Myocyte (in vitro differentiated cells): ENCODE measurements at regions not wholly inside any gene's neighbourhood (a gene's known extent, or its start where the extent isn't known, plus 50 kb on each side); places are given as distances from the start of the nearest gene placed in this dataset.

Experiments used
- DNase-seq: peaks from one replicate; pipeline ENCODE4 v3.0.0-alpha.2; 2012; ENCODE audit warnings: low read depth

DNA sequence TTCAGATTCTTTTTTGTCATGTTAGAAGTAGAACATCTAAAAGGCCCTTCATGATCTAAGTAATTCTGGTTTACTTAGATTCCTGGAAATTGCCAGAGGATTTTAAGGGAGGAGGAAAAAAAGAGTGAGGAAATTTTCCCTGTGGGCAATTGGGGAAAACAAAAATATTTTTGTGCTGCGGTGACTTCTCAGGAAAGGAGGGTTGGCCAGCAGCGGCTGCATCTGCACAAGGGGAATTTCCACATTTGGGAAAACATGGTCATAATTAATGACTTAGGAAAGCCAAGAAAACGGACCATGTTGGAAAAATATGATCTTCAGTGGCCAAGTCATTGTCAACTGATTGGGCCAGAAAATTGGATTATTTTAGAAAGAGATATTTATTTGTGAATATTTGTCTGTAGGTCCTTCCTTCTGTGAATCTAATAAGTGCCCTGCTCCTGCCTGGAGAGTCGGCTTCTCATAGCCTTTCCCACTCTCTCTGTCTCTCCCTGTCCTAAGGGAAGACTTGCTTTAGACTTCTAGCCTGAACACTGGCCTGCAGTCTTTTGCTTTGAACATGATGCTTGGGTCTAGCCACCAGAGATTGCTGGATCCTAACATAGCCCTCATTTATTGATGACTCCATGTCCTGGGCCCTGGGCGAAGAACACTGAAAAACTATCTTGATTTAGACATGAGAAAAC lies 124.2 kb upstream of the MKLN1 start:
- DNase-seq = no peak

DNA sequence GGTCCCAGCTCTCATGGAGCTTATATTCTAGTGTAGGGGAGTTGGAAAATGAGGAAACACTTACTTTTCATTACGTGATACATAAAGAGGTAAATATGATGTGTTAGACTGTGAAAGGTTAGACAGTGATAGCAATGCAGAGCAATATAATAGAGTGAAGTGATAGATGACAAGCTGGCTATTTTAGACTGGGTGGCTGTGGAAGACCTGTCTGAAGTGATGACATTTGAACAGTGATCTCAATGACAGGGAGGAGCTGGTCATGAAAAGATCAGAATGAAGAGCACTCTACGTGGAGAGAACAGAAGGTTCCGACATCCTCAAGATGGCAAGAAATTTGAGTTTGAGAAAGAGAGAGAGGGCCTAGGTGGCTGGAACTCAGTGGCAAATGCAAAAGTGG lies 118.9 kb upstream of the MKLN1 start:
- no peak for DNase-seq

DNA sequence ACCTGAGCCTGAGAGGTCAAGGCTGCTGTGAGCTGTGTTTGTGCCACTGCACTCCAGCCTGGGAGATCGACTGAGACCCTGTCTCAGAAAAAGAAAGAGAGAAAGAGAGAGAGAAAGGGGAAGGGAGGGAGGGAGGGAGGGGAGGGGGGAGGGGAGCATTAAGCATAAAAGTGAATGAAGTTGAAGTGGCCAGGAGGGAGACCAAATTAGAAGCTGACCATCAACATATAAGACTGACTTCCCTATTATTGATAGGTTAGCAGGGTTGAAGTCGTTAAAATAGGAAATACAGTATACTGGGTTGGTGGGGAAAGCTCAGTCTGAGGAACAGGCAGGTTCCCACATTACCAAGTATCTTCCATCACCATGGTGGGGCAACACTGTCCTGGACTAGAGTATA lies 117.1 kb upstream of the MKLN1 start:
- DNase-seq = no peak

DNA sequence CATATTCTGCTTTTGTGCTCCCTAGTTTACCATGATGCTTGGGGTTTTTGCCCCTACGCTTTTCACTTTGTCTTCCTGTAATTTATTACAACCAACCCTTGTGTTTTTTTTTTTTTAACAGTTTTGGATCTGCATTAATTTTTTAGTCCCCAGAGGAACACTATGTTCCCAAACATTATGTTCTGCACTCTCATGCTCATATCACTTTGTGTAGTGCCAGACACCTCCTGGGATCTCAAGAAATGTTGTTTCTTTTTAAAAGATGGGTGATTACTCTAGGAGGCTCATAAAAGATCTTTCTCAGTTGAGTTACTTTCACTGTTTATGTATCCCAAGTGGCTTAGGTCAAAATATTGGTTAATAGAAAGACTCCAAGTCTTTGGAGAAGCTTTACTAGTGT lies 116.2 kb upstream of the MKLN1 start:
- no peak for DNase-seq

DNA sequence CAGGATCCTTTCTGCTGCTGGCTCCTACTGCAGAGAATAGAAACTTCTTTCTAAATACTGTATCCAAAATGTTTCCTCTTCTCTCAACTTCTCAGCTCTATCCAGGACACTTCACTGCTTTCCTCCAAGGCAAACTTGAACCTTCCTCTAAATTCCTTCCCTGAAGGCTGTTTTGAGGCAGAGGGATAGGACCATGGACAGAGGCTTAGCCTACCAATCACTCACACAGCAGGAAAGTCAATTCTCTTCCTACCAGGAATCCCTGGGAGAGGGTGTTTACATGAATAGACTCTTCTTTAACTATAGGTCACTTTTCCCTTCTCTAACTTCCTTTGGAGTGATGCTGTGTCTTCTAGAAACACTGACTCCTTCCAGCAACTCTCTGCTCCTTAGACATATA lies 115.6 kb upstream of the MKLN1 start:
- DNase-seq = peak; percentile 65

DNA sequence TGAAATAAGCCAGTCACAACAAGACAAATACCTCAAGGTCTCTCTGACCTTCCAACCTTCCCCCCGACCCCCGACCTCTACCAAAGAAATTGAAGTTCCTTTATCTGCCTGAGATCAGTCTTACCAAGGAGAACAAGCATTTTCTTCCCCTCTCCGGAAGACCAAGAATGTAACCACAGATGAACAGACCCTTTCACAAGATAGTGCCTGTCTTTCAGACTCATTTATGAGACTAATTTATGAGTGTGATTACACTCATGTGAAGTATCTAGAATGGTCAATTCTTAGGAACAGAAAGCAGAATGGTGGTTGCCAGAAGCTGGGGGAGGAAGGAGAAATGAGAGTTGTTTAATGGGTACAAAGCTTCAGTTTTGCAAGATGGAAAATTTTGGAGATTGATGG lies 108.9 kb upstream of the MKLN1 start:
- no peak for DNase-seq

DNA sequence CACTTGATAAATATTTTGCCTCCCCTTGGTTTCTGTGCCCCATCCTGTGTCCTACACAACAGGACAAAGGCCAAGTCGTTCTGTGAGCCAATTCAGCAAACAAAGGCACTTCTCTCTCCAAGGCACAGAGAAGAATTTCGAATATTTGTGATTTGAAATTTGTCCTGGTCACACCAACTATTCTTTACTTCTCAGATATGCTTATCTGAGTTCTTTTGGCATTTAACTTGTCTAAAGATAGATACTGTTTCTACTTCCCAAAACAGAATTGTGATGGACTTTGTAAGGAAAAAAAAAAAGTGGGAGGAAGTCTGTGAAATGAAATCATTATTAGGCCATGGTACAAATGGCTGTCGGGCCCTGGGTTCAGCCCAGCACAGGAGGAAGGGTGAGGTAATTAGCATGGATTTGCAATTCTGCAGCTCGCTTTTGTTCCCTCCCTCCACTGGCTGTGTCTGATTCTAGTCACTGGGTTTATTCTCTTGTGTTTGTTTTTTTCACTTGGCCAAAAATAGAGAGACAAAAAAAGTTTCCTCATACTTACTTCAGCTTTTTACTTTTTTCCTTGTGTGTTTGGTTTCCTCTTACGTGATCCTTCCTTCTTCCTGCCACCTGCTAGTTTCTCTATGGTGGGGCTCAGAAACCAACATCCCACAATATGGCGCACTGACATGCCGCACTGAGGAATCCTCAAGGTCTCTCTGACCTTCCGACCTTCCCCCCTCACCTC lies 108.2 kb upstream of the MKLN1 start:
- DNase-seq = no peak

DNA sequence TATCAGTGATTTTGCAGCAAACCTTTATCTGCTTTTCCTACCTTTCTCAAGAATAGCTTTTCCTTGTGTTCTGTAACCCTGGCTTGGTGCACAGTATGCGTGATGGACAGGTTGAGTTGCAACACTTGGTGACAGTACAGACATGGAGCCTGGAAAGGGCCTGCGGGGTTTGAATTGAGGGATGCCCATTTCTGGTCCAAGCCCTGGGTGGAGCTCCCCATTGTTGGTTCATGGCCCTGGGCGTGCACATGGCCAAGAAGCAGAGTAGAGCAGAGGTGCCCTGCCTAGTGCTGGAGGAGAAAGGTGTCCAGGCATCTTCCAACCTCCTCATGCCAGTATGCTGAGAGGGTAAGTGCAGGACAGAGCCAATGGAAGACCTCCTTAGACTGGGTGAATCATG lies 106.6 kb upstream of the MKLN1 start:
- DNase-seq = no peak

DNA sequence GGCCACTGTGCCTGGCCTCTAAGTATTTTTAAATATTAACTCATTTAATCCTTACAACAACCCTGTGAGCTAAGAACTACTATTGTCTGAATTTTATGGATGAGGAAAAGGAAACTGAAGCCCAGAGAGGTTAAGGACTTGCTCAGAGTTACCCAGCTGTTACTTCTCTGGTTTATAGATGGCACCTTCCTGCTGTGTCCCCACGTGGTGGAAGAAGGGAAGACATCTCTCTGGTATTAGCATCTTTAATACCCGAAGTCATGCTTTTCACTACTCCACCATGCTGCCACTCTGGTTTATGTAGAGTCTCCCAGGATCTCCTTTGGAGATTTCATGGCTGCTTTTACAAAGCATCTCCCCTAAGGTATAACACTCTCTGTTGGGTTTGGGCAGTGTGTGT lies 105.5 kb upstream of the MKLN1 start:
- no peak for DNase-seq

DNA sequence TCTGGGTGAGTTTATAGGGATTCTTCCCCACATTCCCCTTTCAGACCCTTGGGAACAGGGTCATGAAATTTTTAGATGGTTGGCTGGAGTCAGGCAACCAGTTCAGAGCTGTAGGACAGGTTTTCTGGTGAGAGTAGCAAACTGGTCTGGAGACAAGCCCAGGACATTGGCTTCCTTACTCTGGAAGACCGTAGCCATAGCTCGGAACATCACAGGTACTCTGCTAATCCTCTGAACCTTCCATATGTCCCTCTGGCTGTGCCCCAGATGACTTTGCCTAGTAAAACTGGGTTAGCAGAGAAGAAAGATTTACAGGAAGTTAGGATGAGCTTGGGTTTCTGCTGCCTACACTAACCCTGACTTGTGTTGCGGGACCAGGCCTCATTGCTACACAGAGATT lies 104.5 kb upstream of the MKLN1 start:
- DNase-seq = no peak

DNA sequence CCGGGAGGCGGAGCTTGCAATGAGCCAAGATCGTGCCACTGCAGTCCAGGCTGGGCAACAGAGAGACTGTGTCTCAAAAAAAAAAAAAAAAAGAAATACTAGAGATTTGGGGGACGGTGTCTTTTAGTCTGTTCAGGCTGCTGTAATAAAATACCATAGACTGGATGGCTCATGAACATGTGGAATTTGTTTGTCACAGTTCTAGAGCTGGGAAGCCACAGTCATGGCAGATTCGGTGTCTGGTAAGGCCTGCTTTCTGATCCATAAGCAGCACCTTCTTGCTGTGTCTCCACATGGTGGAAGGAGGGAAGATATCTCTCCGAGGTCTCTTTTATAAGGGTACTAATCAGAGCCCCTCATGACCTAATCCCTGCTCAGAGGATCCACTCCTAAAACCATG lies 102.7 kb upstream of the MKLN1 start:
- no peak for DNase-seq

DNA sequence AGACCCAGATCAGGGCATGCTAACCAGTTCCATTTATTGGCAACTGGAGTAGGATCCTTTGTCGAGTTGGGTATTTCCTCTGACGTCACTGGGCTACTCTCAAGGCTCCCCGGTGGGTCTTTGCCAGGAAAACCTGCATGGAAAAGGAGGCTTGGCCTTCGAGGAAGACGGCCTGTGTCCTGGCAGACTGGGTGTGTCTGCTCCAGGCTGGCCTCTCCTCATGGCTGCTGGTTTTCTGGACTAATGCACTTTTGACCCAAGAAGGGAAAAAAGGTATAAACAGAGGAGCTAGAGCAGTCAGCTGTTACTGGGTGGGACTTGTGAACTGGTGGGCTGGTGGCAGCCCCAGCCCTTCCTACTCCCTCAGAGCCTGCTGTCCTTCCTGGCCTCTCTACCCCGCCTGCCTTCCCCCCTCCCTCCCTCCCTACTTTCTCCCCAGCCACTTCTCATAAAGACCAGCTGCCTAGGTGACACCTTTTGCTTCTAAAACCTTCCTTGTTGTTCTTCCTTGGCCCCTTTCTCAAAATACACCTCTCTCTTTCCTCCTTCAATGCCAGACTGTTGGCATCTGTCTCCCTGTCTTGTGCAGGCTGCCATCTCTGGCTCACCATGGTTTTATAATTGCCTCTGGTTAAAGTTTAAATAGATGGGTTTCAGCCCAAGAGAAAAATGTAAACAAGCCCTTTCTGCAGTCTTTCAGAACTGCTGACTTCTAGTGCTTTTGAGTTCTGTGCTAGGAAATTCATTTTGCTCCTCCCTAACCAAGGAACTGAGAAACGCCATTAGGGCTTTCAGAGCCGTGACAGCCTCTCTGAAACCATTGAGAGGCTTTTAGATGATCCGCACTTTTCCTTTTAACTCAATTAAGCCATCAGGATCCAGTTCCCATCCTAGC lies 101.8 kb upstream of the MKLN1 start:
- peak; percentile 25 for DNase-seq

DNA sequence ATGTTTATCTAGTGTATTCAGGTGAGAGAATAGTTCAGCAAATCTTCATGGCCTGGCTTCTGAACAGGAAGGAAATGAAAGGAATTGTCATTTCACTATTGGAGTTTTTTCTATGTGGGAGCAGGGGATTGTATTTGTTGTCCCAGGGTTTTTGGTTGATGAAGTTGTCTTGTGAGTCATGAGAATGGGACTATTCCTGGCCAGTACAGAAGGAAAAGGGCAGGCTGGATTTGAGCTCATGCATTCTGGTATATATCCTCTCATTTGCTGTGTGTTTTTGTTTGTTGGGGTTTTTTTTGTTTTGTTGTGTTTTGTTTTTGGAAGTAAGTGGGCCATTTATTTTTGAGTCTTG lies 101.2 kb upstream of the MKLN1 start:
- no peak for DNase-seq

DNA sequence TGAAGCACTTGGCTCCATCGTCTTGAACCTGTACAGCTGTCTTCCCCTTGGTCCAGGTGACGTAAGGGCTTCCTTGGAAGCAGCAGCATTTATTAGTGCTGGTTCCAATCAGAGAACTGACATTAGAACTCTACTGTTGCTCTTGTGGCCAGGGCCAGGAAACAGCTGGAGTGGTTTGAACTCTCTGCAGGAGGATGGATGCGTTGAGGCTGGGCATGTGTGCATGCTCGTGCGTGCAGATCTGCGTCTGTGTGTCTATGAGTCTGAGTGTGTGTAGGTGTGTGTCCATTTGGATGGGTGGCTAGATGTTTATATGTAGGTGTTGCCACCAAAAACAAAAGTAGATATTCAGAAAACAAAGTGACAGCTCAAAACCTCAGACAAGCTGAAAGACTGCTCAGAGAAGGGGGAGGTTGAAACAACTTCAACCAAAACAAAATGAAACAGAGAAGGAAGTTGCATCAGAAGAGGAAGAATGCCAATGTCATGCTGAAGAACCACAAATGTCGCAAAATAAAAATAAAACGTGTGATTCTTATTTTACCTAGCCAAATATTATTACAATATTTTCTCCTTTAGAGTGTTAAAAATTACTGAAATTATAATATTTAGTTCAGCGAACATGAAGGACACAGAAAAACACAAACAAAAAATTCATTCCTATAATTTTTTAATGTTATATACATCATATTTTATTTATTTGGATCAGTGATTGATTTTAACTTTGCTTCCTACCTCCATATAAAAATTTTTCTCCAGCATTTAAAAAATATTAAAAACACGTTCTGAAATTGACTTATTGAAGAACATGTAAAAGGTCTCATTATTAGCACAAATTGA lies 96.1 kb upstream of the MKLN1 start:
- peak; percentile 33 for DNase-seq

DNA sequence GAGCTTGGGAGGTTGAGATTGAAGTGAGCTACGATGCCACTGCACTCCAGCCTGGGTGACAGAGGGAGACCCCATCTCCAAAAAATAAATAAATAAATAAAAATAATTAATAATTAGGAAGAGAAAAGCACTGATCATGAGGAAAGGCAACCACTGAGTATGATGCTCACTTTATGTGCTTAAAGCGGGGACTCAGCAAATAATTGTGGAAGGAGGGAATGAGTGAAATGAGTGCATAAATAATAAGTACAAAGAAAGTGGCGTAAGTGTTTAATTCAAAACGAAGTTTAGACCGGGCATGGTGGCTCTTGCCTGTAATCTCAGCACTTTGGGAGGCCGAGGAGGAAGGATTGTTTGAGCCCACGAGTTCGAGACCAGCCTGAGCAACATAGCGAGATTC lies 94.9 kb upstream of the MKLN1 start:
- no peak for DNase-seq

DNA sequence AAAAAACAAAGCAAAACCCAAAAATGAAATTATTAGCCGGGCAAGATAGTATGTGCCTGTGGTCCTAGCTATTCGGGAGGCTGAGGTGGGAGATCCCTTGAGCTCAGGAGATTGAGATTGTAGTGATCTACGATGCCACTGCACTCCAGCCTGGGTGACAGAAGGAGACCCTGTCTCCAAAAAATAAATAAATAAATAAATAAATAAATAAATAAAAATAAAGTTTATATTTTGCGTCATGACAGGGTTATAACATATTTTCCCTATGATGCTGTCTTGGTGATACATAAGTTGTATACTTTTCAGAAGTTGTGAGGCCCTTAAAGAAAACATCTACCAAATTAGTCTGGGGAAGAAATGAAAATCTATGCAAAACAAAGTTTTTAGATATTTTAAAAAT lies 94.5 kb upstream of the MKLN1 start:
- no peak for DNase-seq

DNA sequence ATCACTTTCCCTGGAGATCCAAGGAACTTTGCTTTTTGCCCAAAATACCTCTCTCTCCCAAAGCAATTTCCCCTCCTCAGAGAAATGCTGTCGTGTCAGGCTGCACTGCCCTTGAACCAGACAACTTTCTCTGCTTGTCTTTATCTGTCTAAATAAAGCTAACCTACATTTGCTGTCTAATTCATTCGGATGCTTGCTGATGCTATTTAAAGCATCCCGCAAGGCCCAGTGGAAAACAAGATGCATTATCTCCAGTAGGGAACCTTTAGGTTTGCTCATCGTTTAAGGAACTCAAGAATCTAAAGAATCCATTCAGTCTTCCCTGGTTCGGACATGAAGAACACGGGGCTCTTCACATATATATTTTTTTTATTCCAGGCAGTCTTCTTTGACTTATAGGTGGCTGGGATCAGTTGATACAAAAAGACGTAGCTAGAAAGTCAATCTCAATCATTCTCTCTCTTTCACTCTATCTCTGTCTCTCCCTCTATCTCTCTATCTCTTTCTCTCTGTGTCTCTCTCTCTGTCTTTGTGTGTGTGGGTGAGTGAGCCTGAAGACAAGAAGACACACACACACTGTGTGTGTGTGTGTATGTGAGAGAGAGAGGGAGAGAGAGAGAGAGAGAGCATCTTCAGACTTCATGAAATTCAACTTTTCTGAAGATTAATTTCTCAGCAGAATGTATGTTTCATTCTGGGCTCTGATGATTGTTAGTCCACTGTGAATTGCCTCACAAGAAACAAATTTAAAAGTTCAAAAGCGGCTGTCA lies 92.8 kb upstream of the MKLN1 start:
- no peak for DNase-seq

DNA sequence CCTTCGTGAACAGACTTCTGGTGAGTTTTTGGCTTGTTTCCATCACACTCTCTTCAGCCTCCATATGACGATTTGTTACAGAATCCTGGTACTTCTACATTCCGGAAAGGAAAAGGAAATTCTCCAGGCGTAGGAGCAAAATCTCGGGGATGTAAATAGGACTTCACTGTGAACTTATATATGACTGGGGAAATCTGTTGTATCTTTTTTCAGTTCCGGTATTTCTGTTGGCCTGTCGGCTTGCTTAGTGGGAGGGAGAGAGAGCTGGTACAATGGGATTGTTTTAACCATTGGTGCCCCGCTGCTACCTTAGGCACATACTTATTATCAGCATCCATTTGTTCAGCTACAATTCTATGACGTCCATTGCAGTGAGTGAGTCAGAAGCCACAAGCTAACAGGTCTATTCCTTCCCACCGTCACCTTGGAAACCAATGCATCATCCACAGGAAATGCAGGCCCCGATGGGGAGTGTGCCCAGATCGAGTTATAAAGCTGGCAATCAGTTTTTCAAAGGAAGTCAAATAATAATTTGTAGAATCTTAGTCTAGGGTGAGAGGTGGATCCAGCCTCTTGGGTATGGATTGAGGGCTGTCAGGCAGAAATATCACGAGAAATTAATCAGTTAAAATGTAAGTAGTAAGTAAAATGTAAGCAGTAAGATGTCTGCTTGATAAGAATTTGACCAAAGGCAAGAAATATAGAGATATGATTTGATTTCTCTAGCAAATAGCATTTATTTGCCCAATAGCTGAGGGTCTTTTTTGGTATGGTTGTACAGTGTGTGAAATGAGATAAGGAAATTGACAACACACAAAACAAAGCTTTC lies 92.0 kb upstream of the MKLN1 start:
- peak; percentile 85 for DNase-seq

DNA sequence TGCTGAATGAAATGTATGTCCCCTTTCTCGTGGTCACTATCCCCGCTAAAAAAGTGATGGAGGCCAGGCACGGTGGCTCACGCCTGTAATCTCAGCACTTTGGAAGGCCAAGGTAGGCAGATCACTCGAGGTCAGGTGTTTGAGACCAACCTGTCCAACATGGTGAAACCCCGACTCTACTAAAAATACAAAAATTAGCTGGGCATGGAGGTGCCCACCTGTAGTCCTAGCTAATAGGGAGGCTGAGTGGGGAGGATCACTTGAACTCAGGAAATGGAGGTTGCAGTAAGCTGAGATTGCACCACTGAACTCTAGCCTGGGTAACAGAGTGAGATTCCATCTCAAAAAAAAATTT lies 91.4 kb upstream of the MKLN1 start:
- no peak for DNase-seq
